OCI-LY7 (cell line): ENCODE measurements at regions not wholly inside any gene's neighbourhood (a gene's known extent, or its start where the extent isn't known, plus 50 kb on each side); places are given as distances from the start of the nearest gene placed in this dataset.

ENCODE experiments used
- EZH2phosphoT487 ChIP-seq: fragments of 200-600 bp; sonication (generic); IDR thresholded peaks from 2 replicates; pipeline ENCODE4 v1.6.1; 2018; ENCODE audit warnings: low read depth, borderline replicate concordance, mild to moderate bottlenecking, mixed run types, antibody characterized with exemption, low read length, moderate library complexity, mixed read lengths
- TF ChIP-seq, protein P1 (sequence below): fragments of 200-600 bp; sonication (generic); conservative IDR thresholded peaks from 2 replicates; pipeline ENCODE4 v1.5.1; 2014; ENCODE audit warnings: mild to moderate bottlenecking, antibody characterized with exemption, low read length, moderate library complexity, mixed read lengths

GRCh38 chr17:71484546-71484945 lies 636.3 kb upstream of the SOX9 start:
- TF ChIP-seq EZH2phosphoT487 = no peak
- TF ChIP-seq, protein P1, sequence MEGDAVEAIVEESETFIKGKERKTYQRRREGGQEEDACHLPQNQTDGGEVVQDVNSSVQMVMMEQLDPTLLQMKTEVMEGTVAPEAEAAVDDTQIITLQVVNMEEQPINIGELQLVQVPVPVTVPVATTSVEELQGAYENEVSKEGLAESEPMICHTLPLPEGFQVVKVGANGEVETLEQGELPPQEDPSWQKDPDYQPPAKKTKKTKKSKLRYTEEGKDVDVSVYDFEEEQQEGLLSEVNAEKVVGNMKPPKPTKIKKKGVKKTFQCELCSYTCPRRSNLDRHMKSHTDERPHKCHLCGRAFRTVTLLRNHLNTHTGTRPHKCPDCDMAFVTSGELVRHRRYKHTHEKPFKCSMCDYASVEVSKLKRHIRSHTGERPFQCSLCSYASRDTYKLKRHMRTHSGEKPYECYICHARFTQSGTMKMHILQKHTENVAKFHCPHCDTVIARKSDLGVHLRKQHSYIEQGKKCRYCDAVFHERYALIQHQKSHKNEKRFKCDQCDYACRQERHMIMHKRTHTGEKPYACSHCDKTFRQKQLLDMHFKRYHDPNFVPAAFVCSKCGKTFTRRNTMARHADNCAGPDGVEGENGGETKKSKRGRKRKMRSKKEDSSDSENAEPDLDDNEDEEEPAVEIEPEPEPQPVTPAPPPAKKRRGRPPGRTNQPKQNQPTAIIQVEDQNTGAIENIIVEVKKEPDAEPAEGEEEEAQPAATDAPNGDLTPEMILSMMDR = no peak
